NB4 (cell line): ENCODE measurements at regions not wholly inside any gene's neighbourhood (a gene's known extent, or its start where the extent isn't known, plus 50 kb on each side); places are given as distances from the start of the nearest gene placed in this dataset.

ENCODE experiments used
- POLR2A ChIP-seq: IDR thresholded peaks from 2 replicates; pipeline ENCODE4 v1.6.1; 2011; ENCODE audit warnings: mild to moderate bottlenecking; ENCODE audit not compliant: insufficient read length; ENCODE audit errors: extremely low read depth
- TF ChIP-seq, protein P1 (sequence below): IDR thresholded peaks from one replicate; pipeline ENCODE4 v1.5.1; 2012; ENCODE audit warnings: low read depth, low read length

GRCh38 chr1:194366705-194367104 is 1180.3 kb upstream of the B3GALT2 start:
- TF ChIP-seq, protein P1, sequence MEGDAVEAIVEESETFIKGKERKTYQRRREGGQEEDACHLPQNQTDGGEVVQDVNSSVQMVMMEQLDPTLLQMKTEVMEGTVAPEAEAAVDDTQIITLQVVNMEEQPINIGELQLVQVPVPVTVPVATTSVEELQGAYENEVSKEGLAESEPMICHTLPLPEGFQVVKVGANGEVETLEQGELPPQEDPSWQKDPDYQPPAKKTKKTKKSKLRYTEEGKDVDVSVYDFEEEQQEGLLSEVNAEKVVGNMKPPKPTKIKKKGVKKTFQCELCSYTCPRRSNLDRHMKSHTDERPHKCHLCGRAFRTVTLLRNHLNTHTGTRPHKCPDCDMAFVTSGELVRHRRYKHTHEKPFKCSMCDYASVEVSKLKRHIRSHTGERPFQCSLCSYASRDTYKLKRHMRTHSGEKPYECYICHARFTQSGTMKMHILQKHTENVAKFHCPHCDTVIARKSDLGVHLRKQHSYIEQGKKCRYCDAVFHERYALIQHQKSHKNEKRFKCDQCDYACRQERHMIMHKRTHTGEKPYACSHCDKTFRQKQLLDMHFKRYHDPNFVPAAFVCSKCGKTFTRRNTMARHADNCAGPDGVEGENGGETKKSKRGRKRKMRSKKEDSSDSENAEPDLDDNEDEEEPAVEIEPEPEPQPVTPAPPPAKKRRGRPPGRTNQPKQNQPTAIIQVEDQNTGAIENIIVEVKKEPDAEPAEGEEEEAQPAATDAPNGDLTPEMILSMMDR = no peak
- TF ChIP-seq POLR2A = no peak
